ENCODE measurements at regions not wholly inside any gene's neighbourhood (a gene's known extent, or its start where the extent isn't known, plus 50 kb on each side); places are given as distances from the start of the nearest gene placed in this dataset.
A peak's percentile ranks its signal among the peaks of the same experiment; 100 is the strongest.

DNA sequence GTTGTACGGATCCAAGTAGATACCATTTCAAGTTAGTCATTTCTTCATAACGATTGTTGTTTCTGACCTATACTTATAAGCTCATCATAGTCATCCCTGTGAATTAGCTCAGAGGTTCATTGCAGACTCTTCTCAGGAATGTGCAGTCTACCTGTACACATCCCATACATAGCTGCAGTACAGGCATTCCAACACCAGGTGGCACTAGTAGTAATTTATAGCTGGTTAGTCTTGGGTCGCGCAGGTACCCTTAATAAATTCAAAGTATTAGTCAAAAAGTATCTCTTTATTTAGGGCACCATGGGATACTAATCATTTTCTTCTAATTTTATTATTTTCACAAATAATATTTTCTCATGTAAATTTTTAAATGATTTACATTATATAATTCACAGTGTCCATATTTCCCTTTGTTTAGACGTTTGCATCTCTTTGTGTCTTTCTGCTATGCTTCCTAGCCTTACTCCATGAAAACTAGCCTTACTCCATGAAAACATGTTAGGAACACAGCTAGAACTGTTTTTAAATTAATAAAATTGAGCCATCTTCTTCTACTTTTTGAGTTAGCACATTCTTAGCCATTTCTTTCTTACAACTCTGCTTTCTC, 128.6 kb upstream of the FAM83B start:
- no peaks in the 10 kb centered on the region for H3K4me1 ChIP-seq (ENCODE audit: control insufficient read depth, insufficient read depth, low read length)
- no peaks in the 10 kb centered on the region for H3K27me3 ChIP-seq (replicated peaks; ENCODE audit: control insufficient read depth, insufficient read depth, low read length)
- H3K9me3 ChIP-seq (ENCODE audit: control insufficient read depth, low read length) = no peaks in the 10 kb centered on the region
- H3K9ac ChIP-seq (ENCODE audit: low read length) = no peak overlapping the region
- peak; percentile 63 for DNase-seq (ENCODE audit: low read depth)
- no peaks in the 10 kb centered on the region for H3K36me3 ChIP-seq (ENCODE audit: control insufficient read depth, insufficient read depth, low read length, severe bottlenecking)
- no peak overlapping the region for H3K4me3 ChIP-seq (ENCODE audit: low read length)

DNA sequence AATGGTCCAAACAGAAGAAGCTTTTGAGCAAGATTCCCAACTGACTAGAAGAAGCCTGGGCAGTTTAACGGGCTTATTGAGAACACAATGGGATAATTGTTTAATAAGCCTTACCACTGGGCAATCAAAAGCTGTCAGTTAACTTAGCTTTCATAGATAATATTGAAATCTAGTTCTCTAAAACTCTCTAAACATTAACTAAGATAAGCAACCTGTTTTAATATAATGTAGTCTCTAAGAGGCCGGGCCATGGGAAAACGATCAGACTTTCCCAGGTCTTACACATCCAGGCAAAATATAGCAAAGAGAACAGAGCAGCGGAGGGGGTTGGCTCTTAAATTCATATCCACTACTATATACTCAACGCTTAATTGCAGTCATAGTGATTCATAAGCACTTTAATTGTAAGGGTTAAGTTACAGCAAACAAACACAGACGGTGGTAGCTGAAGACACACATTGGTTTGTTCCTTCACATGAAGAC, 128.0 kb upstream of the FAM83B start:
- Histone ChIP-seq H3K9me3 (ENCODE audit: control insufficient read depth, low read length) (no peaks in the 10 kb centered on the region), H3K4me3 (ENCODE audit: low read length) (no peak overlapping the region), H3K4me1 (ENCODE audit: control insufficient read depth, insufficient read depth, low read length) (no peaks in the 10 kb centered on the region), H3K27me3 (replicated peaks; ENCODE audit: control insufficient read depth, insufficient read depth, low read length) (no peaks in the 10 kb centered on the region), H3K36me3 (ENCODE audit: control insufficient read depth, insufficient read depth, low read length, severe bottlenecking) (no peaks in the 10 kb centered on the region), H3K9ac (ENCODE audit: low read length) (no peak overlapping the region)
- no peak for DNase-seq (ENCODE audit: low read depth)

DNA sequence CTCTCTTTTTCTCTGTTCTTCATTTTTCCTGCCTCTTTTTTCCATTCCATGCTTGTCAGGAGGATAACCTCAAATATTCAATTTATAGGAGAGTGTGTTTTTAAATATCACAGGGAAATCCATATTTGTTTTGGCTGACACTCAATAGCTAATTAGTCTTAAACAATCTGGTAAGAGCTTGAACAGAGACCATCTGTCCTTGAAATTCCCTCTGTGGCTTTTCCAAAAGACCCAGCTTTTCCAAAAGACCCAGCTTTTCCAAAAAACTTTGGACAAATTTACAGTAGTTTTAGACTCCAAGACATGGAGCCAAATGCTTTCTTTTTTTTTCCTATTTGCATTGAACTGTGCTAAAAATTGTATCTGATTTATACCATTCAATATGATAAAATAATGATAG, 127.4 kb upstream of the FAM83B start:
- H3K4me3 ChIP-seq (ENCODE audit: low read length) = no peak overlapping the region
- no peak overlapping the region for H3K9ac ChIP-seq (ENCODE audit: low read length)
- no peaks in the 10 kb centered on the region for H3K36me3 ChIP-seq (ENCODE audit: control insufficient read depth, insufficient read depth, low read length, severe bottlenecking)
- no peaks in the 10 kb centered on the region for H3K27me3 ChIP-seq (replicated peaks; ENCODE audit: control insufficient read depth, insufficient read depth, low read length)
- no peaks in the 10 kb centered on the region for H3K4me1 ChIP-seq (ENCODE audit: control insufficient read depth, insufficient read depth, low read length)
- H3K9me3 ChIP-seq (ENCODE audit: control insufficient read depth, low read length) = no peaks in the 10 kb centered on the region
- peak; percentile 17 for DNase-seq (ENCODE audit: low read depth)

DNA sequence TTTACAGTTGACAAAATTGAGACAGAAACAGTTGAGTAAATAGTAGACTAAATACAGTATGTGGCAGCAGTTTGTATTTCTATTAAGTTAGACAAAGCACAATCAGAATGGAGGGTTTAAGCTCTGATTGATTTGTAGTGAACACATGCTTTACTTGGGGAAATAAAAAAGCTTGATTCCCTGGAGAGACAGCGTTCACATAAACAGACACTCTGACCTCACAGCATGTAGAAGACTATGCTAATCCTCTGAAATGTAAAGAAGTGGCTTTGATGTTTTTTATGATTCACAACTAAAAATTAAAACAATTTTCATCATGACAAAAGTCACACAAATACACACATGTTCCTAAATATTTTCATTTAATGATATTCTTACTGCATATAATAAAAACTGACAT, 126.9 kb upstream of the FAM83B start:
- Histone ChIP-seq H3K36me3 (ENCODE audit: control insufficient read depth, insufficient read depth, low read length, severe bottlenecking) (no peaks in the 10 kb centered on the region), H3K4me3 (ENCODE audit: low read length) (no peak overlapping the region), H3K9me3 (ENCODE audit: control insufficient read depth, low read length) (no peaks in the 10 kb centered on the region), H3K9ac (ENCODE audit: low read length) (no peak overlapping the region), H3K27me3 (replicated peaks; ENCODE audit: control insufficient read depth, insufficient read depth, low read length) (no peaks in the 10 kb centered on the region), H3K4me1 (ENCODE audit: control insufficient read depth, insufficient read depth, low read length) (no peaks in the 10 kb centered on the region)
- DNase-seq (ENCODE audit: low read depth) = no peak

DNA sequence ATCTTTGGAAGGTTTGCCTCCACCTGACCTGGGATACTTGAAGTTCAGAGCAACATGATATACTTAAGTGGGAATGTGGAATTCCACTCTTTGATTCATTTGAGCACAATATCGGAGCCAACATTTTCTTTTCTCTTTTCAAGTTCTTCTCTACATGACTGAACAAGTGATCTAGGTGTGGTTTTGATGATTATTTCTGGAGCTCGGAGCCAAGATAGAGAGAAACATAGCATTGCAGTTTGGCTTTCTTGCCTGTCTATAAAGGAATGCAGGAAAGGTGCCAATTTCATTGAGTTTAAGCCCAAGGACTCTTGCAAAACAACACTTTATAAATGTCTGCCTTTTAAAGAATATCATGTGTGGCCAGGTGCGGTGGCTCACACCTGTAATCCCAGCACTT, 124.2 kb upstream of the FAM83B start:
- H3K4me1 ChIP-seq (ENCODE audit: control insufficient read depth, insufficient read depth, low read length) = no peaks in the 10 kb centered on the region
- no peaks in the 10 kb centered on the region for H3K9me3 ChIP-seq (ENCODE audit: control insufficient read depth, low read length)
- peak; percentile 26 for DNase-seq (ENCODE audit: low read depth)
- no peak overlapping the region for H3K4me3 ChIP-seq (ENCODE audit: low read length)
- H3K36me3 ChIP-seq (ENCODE audit: control insufficient read depth, insufficient read depth, low read length, severe bottlenecking) = no peaks in the 10 kb centered on the region
- no peak overlapping the region for H3K9ac ChIP-seq (ENCODE audit: low read length)
- no peaks in the 10 kb centered on the region for H3K27me3 ChIP-seq (replicated peaks; ENCODE audit: control insufficient read depth, insufficient read depth, low read length)

DNA sequence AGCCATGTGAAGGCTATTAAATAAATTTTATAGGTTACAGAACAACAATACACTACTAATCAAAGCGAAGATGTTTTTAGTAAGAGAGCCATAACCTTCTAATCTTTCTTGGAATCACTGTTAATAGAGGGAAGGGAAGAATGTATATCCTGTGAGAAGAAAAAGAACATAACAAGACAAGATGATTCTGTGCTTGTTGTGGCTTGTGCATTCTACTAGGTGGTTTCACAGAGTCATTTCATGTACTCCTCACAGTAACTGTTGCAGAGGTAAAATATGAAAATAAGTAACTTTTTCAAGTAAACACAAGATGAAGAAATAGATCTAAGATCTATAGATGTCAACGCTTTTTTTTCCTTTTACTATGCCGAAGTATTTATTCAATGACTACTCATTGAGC, 116.9 kb upstream of the FAM83B start:
- Histone ChIP-seq H3K9me3 (ENCODE audit: control insufficient read depth, low read length) (peaks cover 8% of the 10 kb centered on the region), H3K9ac (ENCODE audit: low read length) (no peak overlapping the region), H3K4me3 (ENCODE audit: low read length) (no peak overlapping the region), H3K4me1 (ENCODE audit: control insufficient read depth, insufficient read depth, low read length) (no peaks in the 10 kb centered on the region), H3K36me3 (ENCODE audit: control insufficient read depth, insufficient read depth, low read length, severe bottlenecking) (no peaks in the 10 kb centered on the region), H3K27me3 (replicated peaks; ENCODE audit: control insufficient read depth, insufficient read depth, low read length) (no peaks in the 10 kb centered on the region)
- DNase-seq (ENCODE audit: low read depth) = no peak

DNA sequence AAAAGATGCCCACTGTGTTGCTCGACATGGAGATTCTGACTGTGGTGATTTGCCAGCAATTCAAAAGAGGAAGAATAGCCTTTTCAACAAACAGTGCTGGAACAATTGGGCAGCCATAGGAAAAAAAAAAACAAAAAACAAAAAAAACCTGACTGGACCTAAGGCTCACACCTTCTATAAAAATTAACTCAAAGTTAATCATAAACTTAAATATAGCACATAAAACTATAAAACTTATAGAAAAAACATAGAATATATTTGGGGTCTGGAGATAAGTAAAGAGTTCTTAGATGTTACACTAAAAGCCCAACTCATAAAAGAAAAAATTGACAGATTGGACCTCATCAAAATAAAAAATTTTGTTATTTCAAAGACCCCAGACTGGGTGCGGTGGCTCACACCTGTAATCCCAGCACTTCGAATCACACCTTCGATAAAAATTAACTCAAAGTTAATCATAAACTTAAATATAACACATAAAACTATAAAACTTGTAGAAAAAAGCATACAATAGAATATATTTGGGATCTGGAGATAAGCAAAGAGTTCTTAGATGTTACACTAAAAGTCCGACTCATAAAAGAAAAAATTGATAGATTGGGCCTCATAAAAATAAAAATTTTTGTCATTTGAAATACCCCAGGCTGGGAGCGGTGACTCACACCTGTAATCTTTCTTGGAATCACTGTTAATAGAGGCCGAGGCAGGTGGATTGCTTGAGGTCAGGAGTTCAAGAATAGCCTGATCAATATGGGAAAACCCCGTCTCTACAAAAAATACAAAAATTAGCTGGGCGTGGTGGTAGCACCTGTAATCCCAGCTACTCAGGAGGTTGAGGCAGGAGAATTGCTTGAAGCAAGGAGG, 115.6 kb upstream of the FAM83B start:
- Histone ChIP-seq H3K4me3 (ENCODE audit: low read length) (no peak overlapping the region), H3K4me1 (ENCODE audit: control insufficient read depth, insufficient read depth, low read length) (no peaks in the 10 kb centered on the region), H3K9me3 (ENCODE audit: control insufficient read depth, low read length) (peaks cover 17% of the 10 kb centered on the region), H3K27me3 (replicated peaks; ENCODE audit: control insufficient read depth, insufficient read depth, low read length) (no peaks in the 10 kb centered on the region), H3K9ac (ENCODE audit: low read length) (no peak overlapping the region), H3K36me3 (ENCODE audit: control insufficient read depth, insufficient read depth, low read length, severe bottlenecking) (no peaks in the 10 kb centered on the region)
- no peak for DNase-seq (ENCODE audit: low read depth)

DNA sequence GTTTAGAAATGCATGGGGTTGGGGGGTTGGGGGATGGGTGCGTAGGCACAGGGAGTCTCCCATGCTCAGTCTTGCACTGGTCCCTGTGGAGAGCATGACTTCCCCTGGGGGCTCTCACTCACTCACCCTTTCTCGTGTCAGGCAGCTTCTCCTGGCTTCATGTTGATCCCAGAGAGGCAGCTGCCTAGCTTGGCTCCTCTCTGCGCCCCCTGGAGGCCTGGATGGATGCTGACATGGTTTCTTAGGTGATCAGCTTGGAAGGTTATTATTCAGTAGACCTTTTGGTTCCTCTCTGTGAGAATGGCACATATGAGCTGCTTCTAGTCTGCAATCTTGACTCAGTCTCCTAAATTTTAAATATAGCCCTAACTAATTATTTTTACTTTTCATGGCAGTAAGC, 109.3 kb upstream of the FAM83B start:
- no peak for DNase-seq (ENCODE audit: low read depth)
- H3K4me3 ChIP-seq (ENCODE audit: low read length) = no peak overlapping the region
- H3K36me3 ChIP-seq (ENCODE audit: control insufficient read depth, insufficient read depth, low read length, severe bottlenecking) = no peaks in the 10 kb centered on the region
- no peaks in the 10 kb centered on the region for H3K27me3 ChIP-seq (replicated peaks; ENCODE audit: control insufficient read depth, insufficient read depth, low read length)
- H3K4me1 ChIP-seq (ENCODE audit: control insufficient read depth, insufficient read depth, low read length) = no peaks in the 10 kb centered on the region
- no peak overlapping the region for H3K9ac ChIP-seq (ENCODE audit: low read length)
- peaks cover 17% of the 10 kb centered on the region for H3K9me3 ChIP-seq (ENCODE audit: control insufficient read depth, low read length)

DNA sequence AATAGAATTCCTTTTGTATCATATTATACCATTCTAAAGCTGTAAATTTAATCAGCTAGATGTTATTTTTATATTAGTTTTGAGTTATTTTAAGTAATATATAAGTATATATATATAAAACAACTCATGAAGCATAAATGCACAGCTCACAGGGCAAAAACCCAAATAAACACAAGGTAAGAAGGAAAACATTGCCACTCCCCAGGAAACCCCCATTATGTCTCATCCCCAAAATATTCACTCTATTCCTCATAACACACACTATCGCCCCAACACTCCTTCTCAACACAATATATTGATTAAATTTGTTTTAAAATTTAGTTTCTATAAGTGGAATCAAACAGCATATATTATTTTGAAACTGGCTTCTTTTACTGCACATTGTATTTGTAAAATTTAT, 98.6 kb upstream of the FAM83B start:
- no peak overlapping the region for H3K9ac ChIP-seq (ENCODE audit: low read length)
- H3K4me3 ChIP-seq (ENCODE audit: low read length) = no peak overlapping the region
- peaks cover 13% of the 10 kb centered on the region for H3K9me3 ChIP-seq (ENCODE audit: control insufficient read depth, low read length)
- H3K4me1 ChIP-seq (ENCODE audit: control insufficient read depth, insufficient read depth, low read length) = no peaks in the 10 kb centered on the region
- no peaks in the 10 kb centered on the region for H3K36me3 ChIP-seq (ENCODE audit: control insufficient read depth, insufficient read depth, low read length, severe bottlenecking)
- no peak for DNase-seq (ENCODE audit: low read depth)
- no peaks in the 10 kb centered on the region for H3K27me3 ChIP-seq (replicated peaks; ENCODE audit: control insufficient read depth, insufficient read depth, low read length)

DNA sequence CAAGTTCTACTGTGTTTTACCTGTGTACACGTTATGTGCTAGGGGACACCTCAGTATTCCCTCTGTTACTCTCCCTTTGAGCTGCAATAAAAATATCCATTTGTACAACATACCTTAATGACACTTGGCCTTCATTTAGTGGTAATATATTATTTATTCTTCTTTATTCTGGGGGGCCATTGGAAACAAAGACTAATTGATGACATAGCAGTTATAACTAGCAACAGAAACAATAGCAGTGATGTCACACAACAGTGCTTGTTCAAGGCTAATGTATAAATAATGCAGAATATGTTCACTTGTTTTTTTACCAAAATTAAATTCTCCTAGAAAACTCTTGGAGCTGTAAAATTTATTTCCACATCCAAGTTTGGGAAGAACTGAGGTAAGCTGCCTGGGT, 92.2 kb upstream of the FAM83B start:
- Histone ChIP-seq H3K4me1 (ENCODE audit: control insufficient read depth, insufficient read depth, low read length) (no peaks in the 10 kb centered on the region), H3K9me3 (ENCODE audit: control insufficient read depth, low read length) (no peaks in the 10 kb centered on the region), H3K27me3 (replicated peaks; ENCODE audit: control insufficient read depth, insufficient read depth, low read length) (no peaks in the 10 kb centered on the region), H3K4me3 (ENCODE audit: low read length) (no peak overlapping the region), H3K36me3 (ENCODE audit: control insufficient read depth, insufficient read depth, low read length, severe bottlenecking) (no peaks in the 10 kb centered on the region), H3K9ac (ENCODE audit: low read length) (no peak overlapping the region)
- DNase-seq (ENCODE audit: low read depth) = no peak

DNA sequence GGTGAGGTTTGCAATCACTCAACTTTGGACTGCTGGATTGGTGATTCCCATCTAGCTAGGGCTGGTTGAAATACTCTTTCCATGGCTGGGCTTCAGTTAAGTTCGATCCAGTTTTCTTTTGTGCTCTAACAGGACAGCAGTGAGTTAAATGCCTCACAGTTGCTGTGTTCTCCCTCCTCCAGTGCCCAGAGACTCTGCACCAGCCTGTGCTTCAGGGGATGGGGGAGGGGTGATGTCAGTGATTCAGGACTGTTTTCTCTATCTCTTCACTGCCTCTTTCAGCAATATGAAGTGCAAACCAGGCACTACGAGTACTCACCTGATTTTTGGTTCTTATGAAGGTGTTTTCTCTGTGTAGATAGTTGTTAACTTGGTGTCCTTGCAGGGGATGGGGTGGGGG, 88.2 kb upstream of the FAM83B start:
- no peaks in the 10 kb centered on the region for H3K4me1 ChIP-seq (ENCODE audit: control insufficient read depth, insufficient read depth, low read length)
- no peak overlapping the region for H3K9ac ChIP-seq (ENCODE audit: low read length)
- H3K4me3 ChIP-seq (ENCODE audit: low read length) = no peak overlapping the region
- H3K27me3 ChIP-seq (replicated peaks; ENCODE audit: control insufficient read depth, insufficient read depth, low read length) = no peaks in the 10 kb centered on the region
- H3K36me3 ChIP-seq (ENCODE audit: control insufficient read depth, insufficient read depth, low read length, severe bottlenecking) = no peaks in the 10 kb centered on the region
- no peaks in the 10 kb centered on the region for H3K9me3 ChIP-seq (ENCODE audit: control insufficient read depth, low read length)
- DNase-seq (ENCODE audit: low read depth) = peak; percentile 11
